ENCODE measurements at regions not wholly inside any gene's neighbourhood (a gene's known extent, or its start where the extent isn't known, plus 50 kb on each side); places are given as distances from the start of the nearest gene placed in this dataset.

- in situ Hi-C loops (cut with HindIII; ENCODE audit: low pct_ligation_motif_present, low sequenced_read_pairs): no loop called here
Observed at GRCh38 chr11:26254378-26254777, 77.6 kb upstream of the ANO3 start.

GRCh38 chr11:26263769-26264168 is 68.2 kb upstream of the ANO3 start:
- H3K4me3 ChIP-seq (ENCODE audit: low read depth, low read length): no peak overlapping the region
- no peaks in the 10 kb centered on the region for H3K27me3 ChIP-seq (replicated peaks)
- DNase-seq: no peak
- no peak for TF ChIP-seq CTCF (IDR thresholded peaks at IDR 0.05; ENCODE audit: low read depth, low read length, missing control alignments)
- H3K36me3 ChIP-seq (replicated peaks): no peaks in the 10 kb centered on the region
- no peak overlapping the region for H3K27ac ChIP-seq
- in situ Hi-C loops (cut with HindIII; ENCODE audit: low pct_ligation_motif_present, low sequenced_read_pairs): no loop called here

More at GRCh38 chr11:26254378-26254777, 77.6 kb upstream of the ANO3 start:
- TF ChIP-seq CTCF (IDR thresholded peaks at IDR 0.05; ENCODE audit: low read depth, low read length, missing control alignments): no peak
- H3K4me3 ChIP-seq (ENCODE audit: low read depth, low read length): no peak overlapping the region
- no peaks in the 10 kb centered on the region for H3K27me3 ChIP-seq (replicated peaks)
- no peaks in the 10 kb centered on the region for H3K36me3 ChIP-seq (replicated peaks)
- no peak for DNase-seq
- H3K27ac ChIP-seq: no peak overlapping the region

- Histone ChIP-seq H3K36me3 (replicated peaks) (no peaks in the 10 kb centered on the region), H3K4me3 (ENCODE audit: low read depth, low read length) (no peak overlapping the region), H3K27me3 (replicated peaks) (no peaks in the 10 kb centered on the region), H3K27ac (no peak overlapping the region)
- no peak for DNase-seq
- TF ChIP-seq CTCF (IDR thresholded peaks at IDR 0.05; ENCODE audit: low read depth, low read length, missing control alignments): no peak
- in situ Hi-C loops (cut with HindIII; ENCODE audit: low pct_ligation_motif_present, low sequenced_read_pairs): no loop called here
Observed at GRCh38 chr11:26264266-26264665, 67.7 kb upstream of the ANO3 start.

- in situ Hi-C loops (cut with HindIII; ENCODE audit: low pct_ligation_motif_present, low sequenced_read_pairs): no loop called here
- Histone ChIP-seq H3K27me3 (replicated peaks) (no peaks in the 10 kb centered on the region), H3K27ac (no peak overlapping the region), H3K36me3 (replicated peaks) (no peaks in the 10 kb centered on the region), H3K4me3 (ENCODE audit: low read depth, low read length) (no peak overlapping the region)
- TF ChIP-seq CTCF (IDR thresholded peaks at IDR 0.05; ENCODE audit: low read depth, low read length, missing control alignments): no peak
- no peak for DNase-seq
Observed at GRCh38 chr11:26268980-26269660, 62.8 kb upstream of the ANO3 start.

GRCh38 chr11:26271666-26272065 is 60.3 kb upstream of the ANO3 start:
- no peak overlapping the region for H3K27ac ChIP-seq
- in situ Hi-C loops (cut with HindIII; ENCODE audit: low pct_ligation_motif_present, low sequenced_read_pairs): no loop called here
- TF ChIP-seq CTCF (IDR thresholded peaks at IDR 0.05; ENCODE audit: low read depth, low read length, missing control alignments): no peak
- no peaks in the 10 kb centered on the region for H3K27me3 ChIP-seq (replicated peaks)
- H3K4me3 ChIP-seq (ENCODE audit: low read depth, low read length): no peak overlapping the region
- DNase-seq: no peak
- H3K36me3 ChIP-seq (replicated peaks): no peaks in the 10 kb centered on the region

All from brain microvascular endothelial cell (primary cell).